C4-2B (cell line): ENCODE measurements at regions not wholly inside any gene's neighbourhood (a gene's known extent, or its start where the extent isn't known, plus 50 kb on each side); places are given as distances from the start of the nearest gene placed in this dataset.

Source experiments
- ZFX ChIP-seq: fragments of 450-650 bp; IDR thresholded peaks from 2 replicates; pipeline ENCODE4 v1.6.1; 2017
- TF ChIP-seq, protein P1 (sequence below): fragments of 450-650 bp; conservative IDR thresholded peaks from 2 replicates; pipeline ENCODE4 v1.5.1; 2017; ENCODE audit warnings: mild to moderate bottlenecking

DNA sequence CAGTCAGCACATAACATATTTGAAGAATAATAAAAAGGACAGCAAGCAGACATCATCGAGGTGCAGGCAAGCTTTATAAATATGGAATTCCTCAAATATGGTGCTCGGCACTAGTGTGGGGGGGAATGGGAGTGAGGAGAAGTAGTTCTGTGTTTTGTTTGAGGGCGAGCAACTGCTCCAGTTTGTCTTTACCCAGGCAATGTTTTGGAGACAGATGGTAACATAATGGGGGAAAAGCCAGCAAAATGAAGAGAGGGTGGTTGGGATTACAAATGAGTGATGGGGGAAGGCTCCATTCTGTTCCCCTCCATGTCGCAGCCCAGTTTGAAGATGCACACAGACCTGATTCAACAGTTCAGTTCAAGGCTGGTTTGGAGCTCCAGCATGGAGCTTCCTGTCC, 572.9 kb upstream of the DIPK2B start:
- TF ChIP-seq, protein P1, sequence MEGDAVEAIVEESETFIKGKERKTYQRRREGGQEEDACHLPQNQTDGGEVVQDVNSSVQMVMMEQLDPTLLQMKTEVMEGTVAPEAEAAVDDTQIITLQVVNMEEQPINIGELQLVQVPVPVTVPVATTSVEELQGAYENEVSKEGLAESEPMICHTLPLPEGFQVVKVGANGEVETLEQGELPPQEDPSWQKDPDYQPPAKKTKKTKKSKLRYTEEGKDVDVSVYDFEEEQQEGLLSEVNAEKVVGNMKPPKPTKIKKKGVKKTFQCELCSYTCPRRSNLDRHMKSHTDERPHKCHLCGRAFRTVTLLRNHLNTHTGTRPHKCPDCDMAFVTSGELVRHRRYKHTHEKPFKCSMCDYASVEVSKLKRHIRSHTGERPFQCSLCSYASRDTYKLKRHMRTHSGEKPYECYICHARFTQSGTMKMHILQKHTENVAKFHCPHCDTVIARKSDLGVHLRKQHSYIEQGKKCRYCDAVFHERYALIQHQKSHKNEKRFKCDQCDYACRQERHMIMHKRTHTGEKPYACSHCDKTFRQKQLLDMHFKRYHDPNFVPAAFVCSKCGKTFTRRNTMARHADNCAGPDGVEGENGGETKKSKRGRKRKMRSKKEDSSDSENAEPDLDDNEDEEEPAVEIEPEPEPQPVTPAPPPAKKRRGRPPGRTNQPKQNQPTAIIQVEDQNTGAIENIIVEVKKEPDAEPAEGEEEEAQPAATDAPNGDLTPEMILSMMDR: no peak
- TF ChIP-seq ZFX: no peak
